PFSK-1 (cell line): ENCODE measurements at regions not wholly inside any gene's neighbourhood (a gene's known extent, or its start where the extent isn't known, plus 50 kb on each side); places are given as distances from the start of the nearest gene placed in this dataset.

Experiments
- FOXP2 ChIP-seq: optimal IDR thresholded peaks from 2 replicates; pipeline ENCODE3; 2011; ENCODE audit warnings: borderline replicate concordance, control low read depth, inconsistent platforms; ENCODE audit not compliant: insufficient read depth; ENCODE audit errors: extremely low read length, extremely low read depth
- POLR2AphosphoS5 ChIP-seq: IDR thresholded peaks from 2 replicates; pipeline ENCODE4 v1.6.1; 2012; ENCODE audit warnings: low read depth, mild to moderate bottlenecking, control low read depth, low read length, moderate library complexity
- TF ChIP-seq, protein P1 (sequence below), 2 experiments: IDR thresholded peaks; 2 replicates each; pipeline versions ENCODE4 v1.6.1 to v1.8.0; 2011 to 2012; ENCODE audit warnings: low read depth in 2 of 2, low read length in 2 of 2, control low read depth in 1 of 2, inconsistent platforms in 1 of 2, mild to moderate bottlenecking in 1 of 2, moderate library complexity in 1 of 2; ENCODE audit not compliant: insufficient read depth in 1 of 2

DNA sequence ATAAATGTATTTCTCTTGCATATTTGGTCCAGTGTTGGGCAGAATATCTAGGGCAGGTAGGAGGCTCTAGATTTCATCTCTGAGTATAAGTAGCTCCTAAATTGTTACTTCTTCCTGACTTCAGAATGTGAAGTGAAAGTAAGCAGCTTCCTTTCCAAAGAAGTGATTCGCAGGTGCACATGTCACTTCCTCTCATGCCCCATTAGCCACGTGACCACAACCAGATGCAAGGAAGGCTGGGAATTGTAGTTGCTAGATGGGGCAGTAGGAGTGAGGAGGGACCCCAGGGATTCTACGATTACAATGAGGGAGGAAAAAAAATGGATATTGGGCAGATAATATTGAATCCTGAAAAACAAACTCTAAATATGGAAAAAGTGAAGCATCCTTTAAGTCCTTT is 113.2 kb upstream of the CYYR1 start:
- TF ChIP-seq, protein P1, sequence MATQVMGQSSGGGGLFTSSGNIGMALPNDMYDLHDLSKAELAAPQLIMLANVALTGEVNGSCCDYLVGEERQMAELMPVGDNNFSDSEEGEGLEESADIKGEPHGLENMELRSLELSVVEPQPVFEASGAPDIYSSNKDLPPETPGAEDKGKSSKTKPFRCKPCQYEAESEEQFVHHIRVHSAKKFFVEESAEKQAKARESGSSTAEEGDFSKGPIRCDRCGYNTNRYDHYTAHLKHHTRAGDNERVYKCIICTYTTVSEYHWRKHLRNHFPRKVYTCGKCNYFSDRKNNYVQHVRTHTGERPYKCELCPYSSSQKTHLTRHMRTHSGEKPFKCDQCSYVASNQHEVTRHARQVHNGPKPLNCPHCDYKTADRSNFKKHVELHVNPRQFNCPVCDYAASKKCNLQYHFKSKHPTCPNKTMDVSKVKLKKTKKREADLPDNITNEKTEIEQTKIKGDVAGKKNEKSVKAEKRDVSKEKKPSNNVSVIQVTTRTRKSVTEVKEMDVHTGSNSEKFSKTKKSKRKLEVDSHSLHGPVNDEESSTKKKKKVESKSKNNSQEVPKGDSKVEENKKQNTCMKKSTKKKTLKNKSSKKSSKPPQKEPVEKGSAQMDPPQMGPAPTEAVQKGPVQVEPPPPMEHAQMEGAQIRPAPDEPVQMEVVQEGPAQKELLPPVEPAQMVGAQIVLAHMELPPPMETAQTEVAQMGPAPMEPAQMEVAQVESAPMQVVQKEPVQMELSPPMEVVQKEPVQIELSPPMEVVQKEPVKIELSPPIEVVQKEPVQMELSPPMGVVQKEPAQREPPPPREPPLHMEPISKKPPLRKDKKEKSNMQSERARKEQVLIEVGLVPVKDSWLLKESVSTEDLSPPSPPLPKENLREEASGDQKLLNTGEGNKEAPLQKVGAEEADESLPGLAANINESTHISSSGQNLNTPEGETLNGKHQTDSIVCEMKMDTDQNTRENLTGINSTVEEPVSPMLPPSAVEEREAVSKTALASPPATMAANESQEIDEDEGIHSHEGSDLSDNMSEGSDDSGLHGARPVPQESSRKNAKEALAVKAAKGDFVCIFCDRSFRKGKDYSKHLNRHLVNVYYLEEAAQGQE (IDR thresholded peaks at IDR 0.05; ENCODE audit: insufficient read depth in 1 of 2, low read depth in 2 of 2, low read length in 2 of 2): no peak
- TF ChIP-seq POLR2AphosphoS5 (no peak), FOXP2 (no peak)
